ENCODE measurements at regions not wholly inside any gene's neighbourhood (a gene's known extent, or its start where the extent isn't known, plus 50 kb on each side); places are given as distances from the start of the nearest gene placed in this dataset.

DNA sequence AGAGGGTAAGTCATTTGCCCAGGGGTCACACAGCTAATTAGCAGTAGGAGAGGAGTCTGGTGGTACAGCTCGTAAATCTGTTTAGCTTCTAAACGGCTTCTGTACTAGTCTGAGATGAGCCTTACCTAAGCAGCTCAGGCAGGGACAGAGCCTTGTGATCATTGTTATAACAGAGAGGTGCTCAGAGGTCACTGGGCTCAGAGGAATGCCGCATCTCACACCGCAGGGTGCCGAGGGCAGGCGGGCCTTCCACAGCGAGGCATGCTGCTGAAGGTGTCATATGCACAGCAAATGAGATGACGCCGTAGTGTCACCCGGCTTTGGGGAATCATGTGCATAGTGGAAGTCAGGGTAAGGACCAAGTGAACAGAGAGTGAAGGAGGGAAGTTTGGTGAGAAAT, 305.2 kb upstream of the FMN2 start:
- Histone ChIP-seq H3K9me2 (ENCODE audit: insufficient read depth, low read length) (no peaks in the 10 kb centered on the region), H2AFZ (ENCODE audit: low read length) (no peak overlapping the region), H3K4me1 (ENCODE audit: insufficient read depth, low read length, poor library complexity, severe bottlenecking) (no peaks in the 10 kb centered on the region), H3K4me3 (ENCODE audit: low read depth, low read length, poor library complexity, severe bottlenecking) (no peak overlapping the region), H3K79me2 (ENCODE audit: insufficient read depth, low read depth, low read length) (no peaks in the 10 kb centered on the region), H3K9me3 (ENCODE audit: low read length) (no peaks in the 10 kb centered on the region), H3K27ac (ENCODE audit: low read depth, low read length, poor library complexity, severe bottlenecking) (no peak overlapping the region), H3K4me2 (ENCODE audit: low read length) (no peak overlapping the region), H4K20me1 (ENCODE audit: insufficient read depth, low read length) (no peaks in the 10 kb centered on the region), H3K36me3 (ENCODE audit: insufficient read depth, low read length) (no peaks in the 10 kb centered on the region)
- BruUV-seq (replicated peaks) = no TSS peak
- POLR2A ChIA-PET = no interaction called here
- DNase-seq (ENCODE audit: low spot score) = no peak
- TF ChIP-seq EZH2phosphoT487 (IDR thresholded peaks at IDR 0.05; ENCODE audit: borderline replicate concordance, low read depth, low read length) = no peak
- TF ChIP-seq, protein P1, sequence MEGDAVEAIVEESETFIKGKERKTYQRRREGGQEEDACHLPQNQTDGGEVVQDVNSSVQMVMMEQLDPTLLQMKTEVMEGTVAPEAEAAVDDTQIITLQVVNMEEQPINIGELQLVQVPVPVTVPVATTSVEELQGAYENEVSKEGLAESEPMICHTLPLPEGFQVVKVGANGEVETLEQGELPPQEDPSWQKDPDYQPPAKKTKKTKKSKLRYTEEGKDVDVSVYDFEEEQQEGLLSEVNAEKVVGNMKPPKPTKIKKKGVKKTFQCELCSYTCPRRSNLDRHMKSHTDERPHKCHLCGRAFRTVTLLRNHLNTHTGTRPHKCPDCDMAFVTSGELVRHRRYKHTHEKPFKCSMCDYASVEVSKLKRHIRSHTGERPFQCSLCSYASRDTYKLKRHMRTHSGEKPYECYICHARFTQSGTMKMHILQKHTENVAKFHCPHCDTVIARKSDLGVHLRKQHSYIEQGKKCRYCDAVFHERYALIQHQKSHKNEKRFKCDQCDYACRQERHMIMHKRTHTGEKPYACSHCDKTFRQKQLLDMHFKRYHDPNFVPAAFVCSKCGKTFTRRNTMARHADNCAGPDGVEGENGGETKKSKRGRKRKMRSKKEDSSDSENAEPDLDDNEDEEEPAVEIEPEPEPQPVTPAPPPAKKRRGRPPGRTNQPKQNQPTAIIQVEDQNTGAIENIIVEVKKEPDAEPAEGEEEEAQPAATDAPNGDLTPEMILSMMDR (conservative IDR thresholded peaks at IDR 0.05; ENCODE audit: low read length) = no peak
- CTCF ChIA-PET (ENCODE audit: unreplicated experiment) = no interaction called here
- intact Hi-C loops (cut with micrococcal nuclease; ENCODE audit: unreplicated experiment) = no loop called here

DNA sequence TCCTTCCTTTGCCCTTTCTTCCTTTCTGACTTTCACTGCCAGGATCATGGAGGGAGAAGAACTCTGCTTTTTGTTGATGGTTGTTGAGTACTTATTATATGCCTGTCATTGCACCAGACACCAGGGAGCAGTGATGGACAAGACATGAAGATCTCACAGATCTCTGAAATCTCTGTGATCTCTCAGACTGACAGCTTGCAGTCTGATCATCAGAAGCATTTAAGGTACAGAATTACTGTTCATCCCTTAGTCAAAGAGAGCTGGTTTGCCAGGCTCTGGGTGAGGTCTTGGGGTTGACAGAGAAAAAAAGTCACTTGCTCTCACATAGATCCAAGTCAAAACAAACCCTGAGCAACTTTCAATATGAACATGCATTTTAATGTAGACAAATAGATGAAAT, 299.5 kb upstream of the FMN2 start:
- POLR2A ChIA-PET = interaction anchor here (0.7 to 0.9 kb wide), 2 partner anchors 9 to 450 kb away, joined by 3 read pairs; no protein-coding TSS in a partner anchor
- no peak for TF ChIP-seq EZH2phosphoT487 (IDR thresholded peaks at IDR 0.05; ENCODE audit: borderline replicate concordance, low read depth, low read length)
- TF ChIP-seq, protein P1 (conservative IDR thresholded peaks at IDR 0.05; ENCODE audit: low read length) = no peak
- no peak overlapping the region for H3K4me2 ChIP-seq (ENCODE audit: low read length)
- no peaks in the 10 kb centered on the region for H3K9me2 ChIP-seq (ENCODE audit: insufficient read depth, low read length)
- no peaks in the 10 kb centered on the region for H3K4me1 ChIP-seq (ENCODE audit: insufficient read depth, low read length, poor library complexity, severe bottlenecking)
- intact Hi-C loops (cut with micrococcal nuclease; ENCODE audit: unreplicated experiment) = no loop called here
- H3K4me3 ChIP-seq (ENCODE audit: low read depth, low read length, poor library complexity, severe bottlenecking) = no peak overlapping the region
- no peaks in the 10 kb centered on the region for H4K20me1 ChIP-seq (ENCODE audit: insufficient read depth, low read length)
- CTCF ChIA-PET (ENCODE audit: unreplicated experiment) = no interaction called here
- no peaks in the 10 kb centered on the region for H3K9me3 ChIP-seq (ENCODE audit: low read length)
- no peak overlapping the region for H3K27ac ChIP-seq (ENCODE audit: low read depth, low read length, poor library complexity, severe bottlenecking)
- DNase-seq (ENCODE audit: low spot score) = no peak
- no peaks in the 10 kb centered on the region for H3K36me3 ChIP-seq (ENCODE audit: insufficient read depth, low read length)
- H2AFZ ChIP-seq (ENCODE audit: low read length) = no peak overlapping the region
- no peaks in the 10 kb centered on the region for H3K79me2 ChIP-seq (ENCODE audit: insufficient read depth, low read depth, low read length)
- BruUV-seq (replicated peaks) = no TSS peak

DNA sequence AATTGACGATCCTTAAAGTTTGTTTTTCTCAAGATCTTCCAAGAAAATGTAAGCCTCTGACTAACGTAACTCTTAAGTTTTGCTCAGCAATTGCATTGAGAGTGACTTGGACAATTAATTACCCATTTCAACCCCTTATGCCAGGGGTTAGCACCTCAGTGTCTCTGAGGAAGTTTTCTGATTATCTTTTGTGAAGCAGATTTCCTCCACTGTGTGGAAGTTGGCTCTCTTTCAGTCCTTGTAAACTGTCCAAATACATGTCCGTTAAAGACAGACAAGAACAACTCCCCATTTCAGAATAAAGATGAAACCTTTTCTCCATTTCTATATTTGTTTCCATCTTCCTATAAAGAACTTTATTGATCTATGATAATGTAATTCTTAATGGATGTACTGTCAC, 296.4 kb upstream of the FMN2 start:
- Histone ChIP-seq H3K4me1 (ENCODE audit: insufficient read depth, low read length, poor library complexity, severe bottlenecking) (no peaks in the 10 kb centered on the region), H3K4me2 (ENCODE audit: low read length) (no peak overlapping the region), H3K9me2 (ENCODE audit: insufficient read depth, low read length) (no peaks in the 10 kb centered on the region), H3K27ac (ENCODE audit: low read depth, low read length, poor library complexity, severe bottlenecking) (no peak overlapping the region), H3K4me3 (ENCODE audit: low read depth, low read length, poor library complexity, severe bottlenecking) (no peak overlapping the region), H3K79me2 (ENCODE audit: insufficient read depth, low read depth, low read length) (no peaks in the 10 kb centered on the region), H3K36me3 (ENCODE audit: insufficient read depth, low read length) (no peaks in the 10 kb centered on the region), H3K9me3 (ENCODE audit: low read length) (no peaks in the 10 kb centered on the region), H4K20me1 (ENCODE audit: insufficient read depth, low read length) (no peaks in the 10 kb centered on the region), H2AFZ (ENCODE audit: low read length) (no peak overlapping the region)
- intact Hi-C loops (cut with micrococcal nuclease; ENCODE audit: unreplicated experiment) = no loop called here
- CTCF ChIA-PET (ENCODE audit: unreplicated experiment) = no interaction called here
- POLR2A ChIA-PET = no interaction called here
- BruUV-seq (replicated peaks) = no TSS peak
- TF ChIP-seq, protein P1 (conservative IDR thresholded peaks at IDR 0.05; ENCODE audit: low read length) = no peak
- no peak for TF ChIP-seq EZH2phosphoT487 (IDR thresholded peaks at IDR 0.05; ENCODE audit: borderline replicate concordance, low read depth, low read length)
- no peak for DNase-seq (ENCODE audit: low spot score)

All from OCI-LY7 (cell line).